ENCODE measurements at regions not wholly inside any gene's neighbourhood (a gene's known extent, or its start where the extent isn't known, plus 50 kb on each side); places are given as distances from the start of the nearest gene placed in this dataset.

DNA sequence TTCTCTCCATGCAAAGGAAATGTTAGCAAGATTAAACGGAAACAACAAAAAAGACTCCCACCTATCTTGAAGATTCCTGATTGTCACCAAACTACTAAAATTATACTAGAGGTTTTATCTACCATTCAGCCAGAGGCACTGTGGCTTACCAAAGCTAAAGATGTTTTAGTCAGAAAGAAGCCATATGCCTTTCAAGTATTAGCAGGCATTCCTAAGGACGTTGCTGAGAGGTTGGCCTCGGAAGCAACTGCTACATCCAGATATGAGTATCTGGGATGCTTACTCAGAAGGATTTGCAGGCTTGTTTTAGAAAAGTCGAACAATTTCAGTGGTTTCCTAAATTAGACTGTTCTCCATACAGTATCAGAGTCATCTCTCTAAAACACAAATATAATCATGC is 88.3 kb upstream of the UBE2E3 start:
- H3K9me2 ChIP-seq (ENCODE audit: insufficient read depth) = no peaks in the 10 kb centered on the region
- H3K79me2 ChIP-seq (ENCODE audit: insufficient read depth) = no peaks in the 10 kb centered on the region
- peaks cover 4% of the 10 kb centered on the region; the same call in 1 of the 2 replicates for H3F3A ChIP-seq (ENCODE audit: insufficient read depth)
- in situ Hi-C loops (cut with MboI) = no loop called here
- no peaks in the 10 kb centered on the region for H3K27me3 ChIP-seq (replicated peaks; ENCODE audit: insufficient read depth)
- TF ChIP-seq EZH2 (IDR thresholded peaks at IDR 0.05; ENCODE audit: insufficient read depth, poor library complexity, severe bottlenecking) (no peak), EZH2phosphoT487 (IDR thresholded peaks at IDR 0.05; ENCODE audit: insufficient read depth, low read depth) (no peak)
- no peak overlapping the region for H3K9ac ChIP-seq
- H3K4me2 ChIP-seq (ENCODE audit: unreplicated experiment) = no peak overlapping the region
- H3K9me3 ChIP-seq (ENCODE audit: low read depth) = no peaks in the 10 kb centered on the region
- no peak overlapping the region for H2AFZ ChIP-seq
- no peak overlapping the region for H3K27ac ChIP-seq
- H3K4me3 ChIP-seq = no peak overlapping the region
- no peaks in the 10 kb centered on the region for H3K36me3 ChIP-seq (ENCODE audit: low read depth)
- WGBS, 2 experiments (ENCODE audit: low coverage in 1 of 2, low lambda C conversion rate in 2 of 2, missing lambda C conversion rate in 2 of 2) = 71 to 75% methylated on average over 4 of the region's 4 CpGs
- H4K20me1 ChIP-seq (ENCODE audit: insufficient read depth) = no peaks in the 10 kb centered on the region
- H3K4me1 ChIP-seq (ENCODE audit: insufficient read depth) = peaks cover 12% of the 10 kb centered on the region
- no peak for DNase-seq

DNA sequence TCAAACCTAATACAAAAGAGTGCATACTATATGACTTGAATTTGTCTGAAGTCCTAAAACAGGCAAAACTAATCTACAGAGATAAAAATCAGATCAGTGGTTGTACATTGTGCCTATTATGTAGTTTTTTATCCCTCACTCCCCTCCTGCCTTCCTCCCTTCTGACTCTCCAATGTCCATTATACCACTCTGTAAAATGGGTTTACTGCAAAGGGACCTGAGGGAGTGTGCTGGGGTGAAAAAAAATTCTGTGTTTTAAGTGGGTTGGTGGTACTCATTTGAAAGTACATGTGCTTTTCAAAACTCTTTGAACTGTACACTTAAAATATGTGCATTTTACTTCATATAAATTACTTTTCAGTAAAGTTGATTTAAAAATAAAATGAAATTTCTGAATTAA is 89.0 kb upstream of the UBE2E3 start:
- Histone ChIP-seq H3K36me3 (ENCODE audit: low read depth) (no peaks in the 10 kb centered on the region), H2AFZ (no peak overlapping the region), H4K20me1 (ENCODE audit: insufficient read depth) (no peaks in the 10 kb centered on the region), H3K9me2 (ENCODE audit: insufficient read depth) (no peaks in the 10 kb centered on the region), H3K27me3 (replicated peaks; ENCODE audit: insufficient read depth) (no peaks in the 10 kb centered on the region), H3K79me2 (ENCODE audit: insufficient read depth) (no peaks in the 10 kb centered on the region), H3K9me3 (ENCODE audit: low read depth) (no peaks in the 10 kb centered on the region), H3K4me1 (ENCODE audit: insufficient read depth) (peaks cover 12% of the 10 kb centered on the region), H3K4me3 (no peak overlapping the region), H3K9ac (no peak overlapping the region), H3F3A (ENCODE audit: insufficient read depth) (peaks cover 4% of the 10 kb centered on the region; the same call in 1 of the 2 replicates), H3K27ac (no peak overlapping the region), H3K4me2 (ENCODE audit: unreplicated experiment) (no peak overlapping the region)
- in situ Hi-C loops (cut with MboI) = no loop called here
- TF ChIP-seq EZH2 (IDR thresholded peaks at IDR 0.05; ENCODE audit: insufficient read depth, poor library complexity, severe bottlenecking) (no peak), EZH2phosphoT487 (IDR thresholded peaks at IDR 0.05; ENCODE audit: insufficient read depth, low read depth) (no peak)
- no peak for DNase-seq

DNA sequence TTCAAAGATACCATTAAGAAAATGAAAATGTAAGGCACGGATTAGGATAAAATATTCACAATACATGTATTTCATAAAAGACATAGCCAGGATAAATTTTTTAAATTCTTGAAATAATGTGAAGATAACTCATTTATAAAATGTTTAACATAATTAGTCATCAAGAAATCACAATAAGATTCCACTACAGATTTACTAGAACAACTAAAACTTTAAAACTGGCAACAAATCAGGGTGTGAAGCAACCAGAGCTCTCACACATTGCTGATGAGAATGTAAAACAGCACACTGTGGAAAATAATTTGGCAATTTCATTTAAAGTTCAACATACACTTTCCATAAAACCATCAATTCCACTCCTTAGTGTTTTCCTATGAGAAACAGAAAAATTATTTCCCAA is 89.6 kb upstream of the UBE2E3 start:
- Histone ChIP-seq H3K27ac (no peak overlapping the region), H3K4me1 (ENCODE audit: insufficient read depth) (peaks cover 12% of the 10 kb centered on the region), H3K79me2 (ENCODE audit: insufficient read depth) (no peaks in the 10 kb centered on the region), H3F3A (ENCODE audit: insufficient read depth) (peaks cover 4% of the 10 kb centered on the region; the same call in 1 of the 2 replicates), H3K36me3 (ENCODE audit: low read depth) (no peaks in the 10 kb centered on the region), H3K9me2 (ENCODE audit: insufficient read depth) (no peaks in the 10 kb centered on the region), H3K9ac (no peak overlapping the region), H3K4me2 (ENCODE audit: unreplicated experiment) (peak overlapping the region; percentile 7), H3K4me3 (no peak overlapping the region), H3K27me3 (replicated peaks; ENCODE audit: insufficient read depth) (no peaks in the 10 kb centered on the region), H4K20me1 (ENCODE audit: insufficient read depth) (no peaks in the 10 kb centered on the region), H3K9me3 (ENCODE audit: low read depth) (no peaks in the 10 kb centered on the region), H2AFZ (no peak overlapping the region)
- WGBS, 2 experiments (ENCODE audit: low coverage in 1 of 2, low lambda C conversion rate in 2 of 2, missing lambda C conversion rate in 2 of 2) = 70 to 88% methylated on average over 1 of the region's 1 CpG
- DNase-seq = peak; percentile 37
- no peak for TF ChIP-seq EZH2phosphoT487 (IDR thresholded peaks at IDR 0.05; ENCODE audit: insufficient read depth, low read depth)
- TF ChIP-seq EZH2 (IDR thresholded peaks at IDR 0.05; ENCODE audit: insufficient read depth, poor library complexity, severe bottlenecking) = no peak
- in situ Hi-C loops (cut with MboI) = no loop called here

DNA sequence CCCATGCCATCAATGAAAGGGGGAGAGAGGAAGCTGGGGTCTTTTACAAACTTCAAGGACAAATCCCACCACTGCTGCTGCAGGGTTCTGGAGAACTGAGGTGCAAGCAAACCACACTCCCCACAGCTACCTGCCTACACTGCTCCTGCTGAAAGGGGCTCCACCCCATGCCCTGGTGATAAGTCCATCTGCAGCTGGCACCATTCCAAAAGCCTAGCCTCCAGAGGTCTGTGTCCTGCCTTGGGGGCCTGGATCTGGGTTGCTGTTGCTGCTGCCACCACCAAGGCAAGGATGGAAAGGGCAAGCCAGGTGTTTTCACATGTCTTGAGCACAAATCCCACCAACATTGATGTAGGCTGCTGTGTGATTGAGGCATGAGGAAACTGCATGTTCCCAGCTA is 97.4 kb upstream of the UBE2E3 start:
- no peaks in the 10 kb centered on the region for H3K36me3 ChIP-seq (ENCODE audit: low read depth)
- no peaks in the 10 kb centered on the region for H3K27me3 ChIP-seq (replicated peaks; ENCODE audit: insufficient read depth)
- no peak overlapping the region for H2AFZ ChIP-seq
- TF ChIP-seq EZH2phosphoT487 (IDR thresholded peaks at IDR 0.05; ENCODE audit: insufficient read depth, low read depth) (no peak), EZH2 (IDR thresholded peaks at IDR 0.05; ENCODE audit: insufficient read depth, poor library complexity, severe bottlenecking) (no peak)
- no peak overlapping the region for H3K27ac ChIP-seq
- in situ Hi-C loops (cut with MboI) = no loop called here
- no peaks in the 10 kb centered on the region for H4K20me1 ChIP-seq (ENCODE audit: insufficient read depth)
- no peaks in the 10 kb centered on the region for H3F3A ChIP-seq (ENCODE audit: insufficient read depth)
- no peaks in the 10 kb centered on the region for H3K4me1 ChIP-seq (ENCODE audit: insufficient read depth)
- no peaks in the 10 kb centered on the region for H3K9me3 ChIP-seq (ENCODE audit: low read depth)
- no peak overlapping the region for H3K4me2 ChIP-seq (ENCODE audit: unreplicated experiment)
- H3K79me2 ChIP-seq (ENCODE audit: insufficient read depth) = no peaks in the 10 kb centered on the region
- H3K9ac ChIP-seq = no peak overlapping the region
- no peak overlapping the region for H3K4me3 ChIP-seq
- no peak for DNase-seq
- no peaks in the 10 kb centered on the region for H3K9me2 ChIP-seq (ENCODE audit: insufficient read depth)

DNA sequence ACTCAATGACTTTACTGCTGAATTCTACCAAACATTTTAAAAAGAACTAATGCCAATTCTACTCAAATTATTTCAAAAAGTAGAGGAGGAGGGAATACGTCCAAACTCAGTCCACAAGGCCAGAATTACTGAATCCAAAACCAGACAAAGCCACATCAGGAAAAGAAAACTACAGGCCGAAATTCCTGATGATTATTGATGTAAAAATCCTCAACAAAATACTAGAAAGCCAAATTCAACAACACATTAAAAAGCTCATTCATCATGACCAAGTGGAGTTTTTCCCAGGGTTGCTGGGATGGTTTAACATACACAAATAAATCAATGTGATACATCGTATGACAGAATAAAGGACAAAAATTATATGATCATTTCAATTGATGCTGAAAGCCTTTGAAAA is 103.9 kb upstream of the UBE2E3 start:
- H4K20me1 ChIP-seq (ENCODE audit: insufficient read depth) = no peaks in the 10 kb centered on the region
- H3K4me1 ChIP-seq (ENCODE audit: insufficient read depth) = 0 out of 2 replicates have a peak, but pooled peaks cover 6% of the 10 kb centered on the region
- no peak overlapping the region for H2AFZ ChIP-seq
- no peak overlapping the region for H3K27ac ChIP-seq
- H3K4me2 ChIP-seq (ENCODE audit: unreplicated experiment) = no peak overlapping the region
- in situ Hi-C loops (cut with MboI) = no loop called here
- WGBS, 2 experiments (ENCODE audit: low coverage in 1 of 2, low lambda C conversion rate in 2 of 2, missing lambda C conversion rate in 2 of 2) = 27 to 31% methylated on average over 3 of the region's 3 CpGs
- H3K4me3 ChIP-seq = no peak overlapping the region
- no peaks in the 10 kb centered on the region for H3K36me3 ChIP-seq (ENCODE audit: low read depth)
- no peaks in the 10 kb centered on the region for H3F3A ChIP-seq (ENCODE audit: insufficient read depth)
- peaks cover 4% of the 10 kb centered on the region for H3K9me3 ChIP-seq (ENCODE audit: low read depth)
- no peak for TF ChIP-seq EZH2phosphoT487 (IDR thresholded peaks at IDR 0.05; ENCODE audit: insufficient read depth, low read depth)
- TF ChIP-seq EZH2 (IDR thresholded peaks at IDR 0.05; ENCODE audit: insufficient read depth, poor library complexity, severe bottlenecking) = no peak
- no peak for DNase-seq
- no peaks in the 10 kb centered on the region for H3K9me2 ChIP-seq (ENCODE audit: insufficient read depth)
- H3K9ac ChIP-seq = no peak overlapping the region
- H3K27me3 ChIP-seq (replicated peaks; ENCODE audit: insufficient read depth) = no peaks in the 10 kb centered on the region
- H3K79me2 ChIP-seq (ENCODE audit: insufficient read depth) = no peaks in the 10 kb centered on the region
